ENCODE measurements at regions not wholly inside any gene's neighbourhood (a gene's known extent, or its start where the extent isn't known, plus 50 kb on each side); places are given as distances from the start of the nearest gene placed in this dataset.
"Not testable (repeated sequence)": the region's sequence is repeated elsewhere in the genome, so short reads cannot be mapped to it uniquely, and the experiment has no call there.

DNA sequence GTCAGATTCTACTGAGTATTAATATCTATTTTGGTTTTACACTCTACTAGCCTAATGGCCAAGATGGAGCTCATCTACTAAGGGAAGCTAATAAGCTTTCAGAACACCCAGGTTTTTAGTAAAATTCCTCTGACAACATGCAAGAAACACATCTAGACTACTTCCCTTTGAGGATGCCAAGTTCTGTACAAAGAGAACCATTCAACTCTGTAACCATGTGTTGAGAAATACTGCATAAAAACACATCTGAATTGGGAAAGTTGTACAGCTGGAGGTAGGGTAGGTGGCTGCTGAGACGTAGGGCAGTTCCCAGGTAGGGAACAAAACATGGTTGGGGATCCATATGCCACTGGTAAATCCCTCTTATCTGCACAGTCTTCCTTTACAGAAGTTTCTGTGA lies 66.2 kb downstream of the SC5D start:
- DNase-seq, result peak in 1 of 58 donors; percentile 19

DNA sequence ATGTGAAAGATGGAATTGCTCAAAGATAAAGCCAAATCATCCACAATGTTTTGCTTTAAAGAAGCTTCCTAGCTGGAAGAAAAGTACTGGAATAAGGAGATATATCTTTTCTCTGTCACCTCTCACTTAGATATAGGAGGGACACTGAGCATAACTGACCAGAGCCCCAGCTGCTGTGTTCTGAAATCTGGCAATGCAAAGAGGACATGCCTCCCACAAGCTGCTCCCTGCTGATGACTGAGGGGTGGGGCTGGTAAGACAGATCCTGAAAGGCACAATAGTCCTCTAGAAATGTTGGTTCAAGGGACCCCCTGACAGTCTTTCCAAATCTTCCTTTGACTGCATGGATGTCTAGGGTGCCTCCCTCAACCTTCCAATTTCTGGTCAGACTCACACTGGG lies 67.0 kb downstream of the SC5D start:
- no peak for DNase-seq

DNA sequence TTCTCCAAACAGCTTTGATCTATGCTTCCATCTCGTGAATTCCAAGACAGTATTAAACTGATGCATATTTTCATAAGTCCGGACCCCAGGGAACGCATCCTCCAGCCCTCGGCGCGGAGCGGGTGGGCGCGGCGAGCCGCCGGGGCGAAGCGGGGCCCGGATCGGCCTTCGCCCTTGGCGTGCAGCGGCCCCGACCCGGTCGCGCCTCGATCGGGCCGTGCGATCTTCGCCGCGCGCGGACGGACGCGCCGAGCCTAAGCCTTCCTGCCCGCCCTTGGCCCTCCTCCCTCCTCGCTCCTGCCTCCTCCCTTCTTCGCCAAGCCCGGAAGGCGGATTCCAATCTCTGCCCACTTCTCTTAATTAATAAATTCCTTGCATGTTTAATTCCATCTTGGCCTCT lies 70.4 kb downstream of the SC5D start:
- DNase-seq, result not testable (repeated sequence)

DNA sequence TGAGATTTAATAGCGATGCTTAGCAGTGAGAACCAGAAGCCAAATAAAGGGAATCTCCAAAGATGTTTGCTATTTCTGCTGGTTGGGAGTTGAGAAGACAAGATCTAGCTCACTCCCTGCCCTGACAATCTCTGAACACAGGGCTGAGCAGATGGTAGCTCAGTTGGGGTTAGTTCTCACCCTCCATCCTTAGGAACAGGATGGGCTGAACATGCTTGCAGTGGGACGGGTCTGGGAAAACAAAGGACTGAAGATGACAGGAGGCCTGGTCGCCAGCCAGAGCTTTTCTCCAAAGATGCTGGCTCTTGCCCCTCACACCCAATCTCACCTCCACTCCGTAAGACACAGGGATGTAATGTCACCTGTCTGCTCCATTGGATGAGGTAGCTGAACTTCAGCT lies 72.7 kb downstream of the SC5D start:
- DNase-seq, result no peak

DNA sequence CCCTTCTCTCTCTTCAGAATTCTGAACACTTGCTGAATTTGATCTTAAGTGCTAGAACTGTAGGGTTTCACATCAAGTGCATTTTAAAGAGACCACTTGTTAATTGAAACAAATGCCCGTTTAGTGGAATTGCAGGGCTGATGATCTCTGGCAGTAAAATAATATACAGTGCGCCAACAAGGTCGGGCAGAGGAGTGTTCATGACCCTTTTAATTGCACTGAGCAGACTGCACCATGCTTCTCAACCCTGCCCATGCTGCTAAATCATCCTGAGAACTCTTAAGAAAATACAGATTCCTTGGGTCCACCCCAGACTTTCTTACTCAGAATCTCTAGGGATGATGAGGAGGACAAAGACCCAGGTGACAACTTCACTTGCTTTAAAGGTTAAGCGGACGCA lies 73.5 kb downstream of the SC5D start:
- DNase-seq, result no peak

DNA sequence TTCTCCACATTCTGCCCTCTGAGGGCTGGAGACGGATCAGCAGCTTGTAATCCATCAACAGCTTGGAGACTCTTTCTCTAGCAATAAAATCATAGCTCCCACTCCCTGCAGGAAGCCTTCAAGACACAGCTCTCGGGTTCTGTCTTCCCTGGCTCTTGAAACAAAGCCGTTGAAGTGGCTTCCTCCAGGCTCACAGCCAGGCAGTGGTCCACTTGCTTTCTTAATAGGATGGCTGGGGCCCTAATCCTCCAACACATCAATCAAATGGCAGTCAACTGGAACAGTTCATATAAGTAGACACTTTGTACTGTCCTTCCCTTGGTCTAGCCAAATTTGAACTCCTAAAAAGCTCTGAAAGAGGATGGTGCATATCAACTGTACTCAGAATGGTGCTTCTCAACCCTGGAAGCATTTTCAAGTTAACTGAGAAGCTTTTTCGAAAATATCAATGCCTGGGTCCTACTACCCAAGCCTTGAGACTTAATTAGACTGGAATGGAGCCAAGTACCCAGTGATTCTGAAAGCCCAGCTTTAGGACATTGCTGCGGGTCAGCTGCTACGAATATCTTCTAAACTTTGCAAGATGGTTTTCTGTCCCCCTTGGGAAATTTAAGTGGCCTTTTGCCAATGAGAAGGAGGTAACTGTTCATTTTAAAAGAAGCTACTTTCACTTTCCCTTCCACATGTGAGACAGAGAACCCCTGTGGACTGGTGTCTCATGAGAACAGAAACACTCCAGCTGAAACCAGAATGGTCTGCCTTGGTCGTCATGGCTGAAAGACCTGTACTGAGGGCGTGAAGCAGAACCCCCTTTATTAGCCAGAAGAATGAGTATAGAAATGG lies 74.7 kb downstream of the SC5D start:
- DNase-seq, result peak in 1 of 58 donors; percentile 28

DNA sequence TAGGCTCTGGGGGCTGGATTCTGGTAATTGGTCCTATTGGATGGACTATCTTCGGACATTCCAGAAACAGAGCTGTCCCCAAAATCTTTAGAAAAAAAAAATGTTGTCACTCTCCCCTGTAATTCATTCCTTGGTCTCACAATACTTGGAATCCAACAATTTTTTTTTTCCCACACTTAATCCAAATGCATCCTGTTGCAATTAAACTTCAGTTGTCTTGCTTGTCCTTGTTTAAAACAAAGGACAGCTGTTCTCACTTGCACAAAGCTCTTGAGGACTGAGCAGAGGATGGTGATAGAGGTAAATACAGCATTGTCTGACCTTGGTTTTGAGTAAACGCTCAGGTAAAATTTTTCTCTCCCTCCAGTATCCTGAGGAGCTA lies 75.3 kb downstream of the SC5D start:
- no peak for DNase-seq

DNA sequence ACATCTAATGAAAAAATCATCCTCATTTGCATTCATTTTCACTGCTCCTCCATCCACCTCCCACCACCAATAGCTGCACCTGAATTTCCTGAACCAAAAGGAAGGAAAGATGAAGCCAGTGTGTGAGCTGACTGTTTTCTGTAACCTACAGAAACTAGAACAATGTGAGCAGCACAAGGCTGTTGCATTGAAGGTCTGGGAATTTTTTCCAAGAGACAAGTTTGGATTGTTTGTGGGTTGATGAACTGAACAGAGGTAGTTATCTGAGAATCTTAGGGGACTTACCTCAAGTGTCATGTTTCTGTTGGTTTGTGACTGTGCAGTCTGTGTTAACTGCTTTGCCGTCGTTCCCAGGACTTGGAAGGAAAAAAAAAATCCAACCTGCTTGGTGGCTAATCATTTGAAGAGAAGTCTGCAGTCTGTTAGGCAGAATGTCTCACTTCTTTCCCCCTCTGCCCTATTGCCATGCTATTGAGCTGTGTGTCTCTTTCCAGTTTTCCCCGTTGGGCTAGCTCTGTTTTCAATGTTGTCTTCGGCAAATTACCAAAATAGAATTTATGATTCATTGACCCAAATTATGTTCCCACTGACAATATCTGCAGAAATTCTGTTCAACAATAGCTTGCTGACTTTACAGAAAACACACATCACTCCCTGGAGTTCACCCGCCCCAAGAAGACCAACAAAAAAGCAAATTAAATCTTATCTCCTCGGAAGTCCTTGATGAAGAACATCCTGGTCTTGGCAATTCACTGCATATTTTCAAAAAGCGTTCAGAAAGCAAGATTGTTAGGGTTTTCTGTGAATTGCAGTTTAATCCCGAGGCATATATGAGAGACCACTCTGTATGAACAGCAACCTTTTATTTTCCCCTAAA lies 76.0 kb downstream of the SC5D start:
- DNase-seq, result no peak

DNA sequence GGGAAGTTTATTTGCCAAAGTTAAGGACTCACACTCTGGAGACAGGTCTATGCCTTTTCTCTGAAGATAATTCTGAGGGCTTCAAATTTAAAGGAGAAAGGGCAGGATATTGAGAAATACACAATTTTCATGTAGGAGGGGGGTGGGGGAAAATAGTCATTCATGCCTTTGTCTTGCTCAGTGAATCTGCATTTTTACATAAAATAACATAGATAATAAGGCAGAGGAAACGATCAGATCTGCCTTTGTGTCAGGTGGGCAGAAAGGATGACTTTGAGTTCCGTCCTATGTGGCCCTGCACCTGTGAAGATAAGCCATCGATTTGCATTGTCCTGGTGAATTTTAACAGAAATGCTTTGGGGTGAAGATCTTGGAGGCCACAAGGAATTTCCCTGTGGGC lies 76.8 kb downstream of the SC5D start:
- no peak for DNase-seq

DNA sequence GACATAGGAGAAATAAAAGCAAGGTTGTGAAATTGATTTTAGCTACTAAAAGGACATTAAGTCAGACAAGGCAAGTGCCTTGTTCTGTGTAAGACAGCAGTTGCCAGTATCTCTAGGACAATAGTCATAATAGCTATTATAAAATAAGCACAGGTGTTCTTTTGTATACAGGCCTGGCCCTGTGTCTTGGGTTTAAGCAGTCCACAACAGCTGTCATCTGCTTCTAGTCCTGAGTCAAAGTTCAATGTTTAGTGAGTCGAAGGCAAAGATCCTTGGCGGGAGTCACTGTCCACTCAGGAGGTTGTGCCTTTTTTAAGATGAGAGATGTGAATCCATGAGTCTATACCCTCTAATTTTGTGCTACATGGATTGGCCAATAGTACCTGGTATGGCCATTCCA lies 79.5 kb downstream of the SC5D start:
- DNase-seq, result no peak

DNA sequence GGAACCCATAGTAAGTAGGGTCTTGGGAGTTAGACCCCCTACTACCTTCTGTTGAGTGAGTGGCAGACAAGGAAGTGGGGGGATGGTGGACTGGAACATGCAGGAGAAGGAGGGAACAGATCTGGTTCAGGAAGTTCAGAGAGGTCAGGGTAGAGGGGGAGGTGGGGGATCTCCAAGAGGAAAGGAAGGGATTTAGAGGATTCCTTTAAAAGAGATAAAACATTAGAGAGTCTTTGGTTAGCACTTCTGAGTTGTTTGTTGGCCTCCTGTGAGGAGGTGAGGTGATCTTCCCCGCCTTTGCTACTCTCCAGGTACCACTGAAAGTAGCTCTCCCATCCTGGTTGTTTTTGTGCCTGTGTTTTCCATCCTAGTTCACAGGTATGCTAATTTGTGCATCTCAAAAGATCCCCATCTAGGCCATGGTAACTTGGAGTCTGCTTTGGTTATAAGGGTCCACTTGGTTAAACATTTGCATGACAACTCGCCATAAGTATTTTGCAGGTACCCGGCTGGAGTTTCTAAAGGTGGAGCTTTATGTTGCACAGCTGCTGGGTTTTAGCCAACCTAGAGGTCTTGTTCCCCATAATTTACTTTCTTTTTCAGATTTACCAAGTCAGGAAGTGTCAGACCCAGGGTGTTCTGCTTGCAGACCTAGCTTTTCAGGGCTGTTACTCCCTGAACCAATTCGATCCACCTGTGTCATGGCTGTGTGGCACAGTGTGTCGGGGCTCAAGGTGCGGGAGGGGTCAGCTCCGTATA lies 79.3 kb upstream of the SORL1 start:
- no peak for DNase-seq

DNA sequence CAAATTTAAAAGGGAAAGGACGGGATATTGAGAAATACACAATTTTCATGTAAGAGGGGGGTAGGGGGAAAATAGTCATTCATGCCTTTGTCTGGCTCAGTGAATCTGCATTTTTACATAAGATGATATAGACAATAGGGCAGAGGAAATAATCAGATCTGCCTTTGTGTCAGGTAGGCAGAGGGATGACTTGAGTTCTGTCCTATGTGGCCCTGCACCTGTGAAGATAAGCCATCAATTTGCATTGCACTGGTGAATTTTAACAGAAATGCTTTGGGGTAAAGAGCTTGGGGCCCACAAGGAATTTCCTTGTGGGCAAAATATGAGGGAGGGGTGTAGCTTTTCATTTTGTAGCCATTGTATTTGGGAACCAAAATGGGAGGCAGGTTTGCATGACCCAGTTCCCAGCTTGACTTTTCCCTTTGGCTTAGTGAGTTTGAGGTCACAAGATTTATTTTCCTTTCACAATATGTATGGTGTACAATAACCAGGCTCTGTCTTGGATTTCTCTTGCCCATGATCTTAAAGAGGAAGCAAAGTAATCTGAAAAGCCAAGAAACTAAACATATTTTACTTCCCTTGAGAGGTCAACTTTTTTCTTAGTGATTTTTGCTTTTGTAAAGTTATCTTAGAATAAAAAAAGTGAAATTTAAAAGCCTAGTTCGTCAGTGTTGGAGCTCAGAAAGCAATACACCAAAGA lies 77.7 kb upstream of the SORL1 start:
- DNase-seq, result no peak

DNA sequence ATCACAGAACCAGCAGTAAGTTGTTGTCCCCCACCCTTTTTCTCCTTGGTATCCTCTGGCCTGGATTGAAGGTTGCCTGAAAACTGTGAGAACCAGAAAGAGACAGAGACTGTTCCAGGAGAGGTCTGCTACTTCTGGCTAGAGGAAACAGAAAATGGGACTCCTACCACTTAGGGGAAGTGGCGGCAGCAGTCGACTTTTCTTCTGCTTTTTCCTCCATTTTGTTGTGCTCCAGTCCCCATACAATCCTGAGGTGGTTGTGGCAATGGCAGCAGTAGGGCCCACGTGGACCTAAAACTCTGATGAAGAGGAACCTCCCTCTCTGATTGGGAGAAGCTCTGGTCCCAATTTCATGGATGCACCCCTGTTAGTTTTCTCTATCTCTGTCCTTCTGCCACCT lies 76.0 kb upstream of the SORL1 start:
- DNase-seq, result no peak

DNA sequence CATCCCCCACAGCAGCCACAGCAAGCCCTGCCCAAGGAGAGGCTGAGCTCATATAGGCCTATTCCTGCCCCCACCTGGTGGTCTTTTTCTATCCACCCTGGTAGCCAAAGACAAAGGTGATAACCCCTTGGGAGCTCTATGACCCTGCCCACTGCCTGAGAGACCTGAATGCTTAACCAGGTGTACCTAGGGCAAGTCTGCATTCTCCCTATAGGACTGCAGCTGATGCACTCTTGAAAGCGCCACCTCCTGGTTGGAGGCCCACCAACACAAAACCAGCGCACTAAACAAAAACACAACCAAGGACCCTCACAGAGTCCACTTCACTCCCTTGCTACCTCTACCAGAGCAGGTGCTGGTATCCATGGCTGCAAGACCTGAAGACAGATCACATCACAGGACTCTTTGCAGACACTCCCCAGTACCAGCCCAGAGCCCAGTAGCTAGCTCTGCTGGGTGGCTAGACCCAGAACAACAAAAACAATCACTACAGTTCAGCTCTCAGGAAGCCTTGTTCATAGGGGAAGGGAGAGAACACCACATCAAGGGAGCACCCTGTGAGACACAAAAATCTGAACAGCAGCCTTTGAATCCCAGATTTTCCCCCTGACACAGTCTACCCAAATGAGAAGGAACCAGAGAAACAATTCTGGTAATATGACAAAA lies 72.8 kb upstream of the SORL1 start:
- not testable (repeated sequence) for DNase-seq

DNA sequence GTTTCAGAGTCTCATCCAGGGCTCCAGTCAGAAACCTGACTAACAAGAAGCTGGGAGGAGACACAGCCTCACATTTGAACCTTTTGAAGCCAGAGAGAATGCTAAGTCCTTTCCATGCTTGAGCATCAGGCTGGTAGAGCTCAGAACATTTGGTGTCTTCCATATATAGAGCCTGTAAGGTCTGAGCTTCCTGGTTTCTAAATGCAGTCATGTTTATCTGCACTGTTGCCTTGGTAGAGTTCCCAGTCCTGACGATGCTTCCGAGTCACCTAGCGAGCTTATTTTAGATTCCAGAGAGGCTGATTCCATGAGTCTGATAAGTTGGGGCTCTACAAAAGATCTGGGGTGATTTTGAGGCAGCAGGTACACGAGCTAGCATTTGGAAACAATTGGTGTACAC lies 68.4 kb upstream of the SORL1 start:
- peak in 8 of 58 donors; percentile 10 to 70 (median 24) for DNase-seq

DNA sequence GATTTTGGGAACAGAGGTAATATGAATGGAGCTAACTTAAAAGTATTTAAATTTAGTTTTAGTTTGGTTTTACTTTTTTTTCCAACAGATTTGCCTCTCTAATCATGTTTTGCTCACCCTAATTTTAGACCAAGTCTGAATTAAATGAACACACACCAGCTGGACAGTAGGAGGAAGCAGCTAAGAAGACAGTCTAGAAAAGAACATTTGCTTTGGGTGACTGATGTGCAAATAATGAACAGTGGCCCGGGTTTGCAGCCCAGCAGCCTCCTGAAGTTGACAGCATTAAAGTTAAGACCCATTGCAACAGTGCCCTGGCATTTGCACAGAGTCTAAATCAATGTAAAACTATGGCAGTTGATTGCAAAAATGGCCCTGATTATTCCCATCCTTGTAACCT lies 66.4 kb upstream of the SORL1 start:
- peak in 3 of 58 donors; percentile 20 to 27 (median 26) for DNase-seq

All from anterior cingulate cortex (tissue), 58 donors.